PFSK-1 (cell line): ENCODE measurements at regions not wholly inside any gene's neighbourhood (a gene's known extent, or its start where the extent isn't known, plus 50 kb on each side); places are given as distances from the start of the nearest gene placed in this dataset.

Experiments
- FOXP2 ChIP-seq: optimal IDR thresholded peaks from 2 replicates; pipeline ENCODE3; 2011; ENCODE audit warnings: borderline replicate concordance, control low read depth, inconsistent platforms; ENCODE audit not compliant: insufficient read depth; ENCODE audit errors: extremely low read length, extremely low read depth
- POLR2AphosphoS5 ChIP-seq: IDR thresholded peaks from 2 replicates; pipeline ENCODE4 v1.6.1; 2012; ENCODE audit warnings: low read depth, mild to moderate bottlenecking, control low read depth, low read length, moderate library complexity
- SIN3A ChIP-seq: IDR thresholded peaks from 2 replicates; pipeline ENCODE4 v1.6.1; 2012; ENCODE audit warnings: mild to moderate bottlenecking, low read length, moderate library complexity, borderline replicate concordance; ENCODE audit not compliant: insufficient read depth
- TAF1 ChIP-seq: IDR thresholded peaks from 2 replicates; pipeline ENCODE4 v1.6.1; 2012; ENCODE audit warnings: low read length, control low read depth, borderline replicate concordance; ENCODE audit not compliant: insufficient read depth
- TF ChIP-seq, protein P1 (sequence below), 2 experiments: IDR thresholded peaks; 2 replicates each; pipeline versions ENCODE4 v1.6.1 to v1.8.0; 2011 to 2012; ENCODE audit warnings: low read depth in 2 of 2, low read length in 2 of 2, control low read depth in 1 of 2, inconsistent platforms in 1 of 2, mild to moderate bottlenecking in 1 of 2, moderate library complexity in 1 of 2; ENCODE audit not compliant: insufficient read depth in 1 of 2

GRCh38 chr5:89128906-89129625, 246.1 kb upstream of the MEF2C start:
- TF ChIP-seq POLR2AphosphoS5 (no peak), SIN3A (no peak), FOXP2 (no peak), TAF1 (no peak)
- TF ChIP-seq, protein P1, sequence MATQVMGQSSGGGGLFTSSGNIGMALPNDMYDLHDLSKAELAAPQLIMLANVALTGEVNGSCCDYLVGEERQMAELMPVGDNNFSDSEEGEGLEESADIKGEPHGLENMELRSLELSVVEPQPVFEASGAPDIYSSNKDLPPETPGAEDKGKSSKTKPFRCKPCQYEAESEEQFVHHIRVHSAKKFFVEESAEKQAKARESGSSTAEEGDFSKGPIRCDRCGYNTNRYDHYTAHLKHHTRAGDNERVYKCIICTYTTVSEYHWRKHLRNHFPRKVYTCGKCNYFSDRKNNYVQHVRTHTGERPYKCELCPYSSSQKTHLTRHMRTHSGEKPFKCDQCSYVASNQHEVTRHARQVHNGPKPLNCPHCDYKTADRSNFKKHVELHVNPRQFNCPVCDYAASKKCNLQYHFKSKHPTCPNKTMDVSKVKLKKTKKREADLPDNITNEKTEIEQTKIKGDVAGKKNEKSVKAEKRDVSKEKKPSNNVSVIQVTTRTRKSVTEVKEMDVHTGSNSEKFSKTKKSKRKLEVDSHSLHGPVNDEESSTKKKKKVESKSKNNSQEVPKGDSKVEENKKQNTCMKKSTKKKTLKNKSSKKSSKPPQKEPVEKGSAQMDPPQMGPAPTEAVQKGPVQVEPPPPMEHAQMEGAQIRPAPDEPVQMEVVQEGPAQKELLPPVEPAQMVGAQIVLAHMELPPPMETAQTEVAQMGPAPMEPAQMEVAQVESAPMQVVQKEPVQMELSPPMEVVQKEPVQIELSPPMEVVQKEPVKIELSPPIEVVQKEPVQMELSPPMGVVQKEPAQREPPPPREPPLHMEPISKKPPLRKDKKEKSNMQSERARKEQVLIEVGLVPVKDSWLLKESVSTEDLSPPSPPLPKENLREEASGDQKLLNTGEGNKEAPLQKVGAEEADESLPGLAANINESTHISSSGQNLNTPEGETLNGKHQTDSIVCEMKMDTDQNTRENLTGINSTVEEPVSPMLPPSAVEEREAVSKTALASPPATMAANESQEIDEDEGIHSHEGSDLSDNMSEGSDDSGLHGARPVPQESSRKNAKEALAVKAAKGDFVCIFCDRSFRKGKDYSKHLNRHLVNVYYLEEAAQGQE (IDR thresholded peaks at IDR 0.05; ENCODE audit: insufficient read depth in 1 of 2, low read depth in 2 of 2, low read length in 2 of 2): no peak
